ENCODE measurements at regions not wholly inside any gene's neighbourhood (a gene's known extent, or its start where the extent isn't known, plus 50 kb on each side); places are given as distances from the start of the nearest gene placed in this dataset.
"Not testable (repeated sequence)": the region's sequence is repeated elsewhere in the genome, so short reads cannot be mapped to it uniquely, and the experiment has no call there.

DNA sequence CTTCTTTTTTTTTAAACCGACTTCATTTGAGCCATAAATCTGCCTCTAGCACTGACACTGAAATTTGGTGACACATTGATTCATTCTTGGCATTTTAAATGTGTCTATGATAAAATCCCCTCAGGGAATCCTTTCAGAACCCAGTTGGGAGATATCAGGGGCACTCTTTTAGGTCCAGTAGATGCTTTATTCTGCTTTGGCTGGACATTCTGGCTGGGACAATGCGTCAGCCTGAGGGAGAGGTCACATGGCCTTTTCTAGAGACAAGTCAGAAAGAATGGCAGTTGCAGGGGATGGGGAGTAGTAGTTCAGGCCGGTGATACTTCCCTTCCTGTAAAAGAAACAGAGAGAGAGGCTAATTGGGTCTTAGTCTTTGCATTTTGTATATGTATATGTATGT, 63.1 kb downstream of the TRIM43 start:
- FAIRE-seq = not testable (repeated sequence)

GRCh38 chr2:95656553-95656952, 64.8 kb downstream of the TRIM43 start:
- H2AK5ac ChIP-seq (ENCODE audit: low read depth, low read length); POLR2A ChIA-PET (ENCODE audit: partially characterized antibody); H3K4me2 ChIP-seq (ENCODE audit: insufficient read depth in 1 of 2, low read depth in 2 of 2, low read length in 2 of 2); H3K27me3 ChIP-seq (replicated peaks in 1 of 4; ENCODE audit: control insufficient read depth in 3 of 4, extremely low read depth in 1 of 4, insufficient read depth in 3 of 4, low read length in 3 of 4); H2AFZ ChIP-seq (ENCODE audit: low read length); H2BK15ac ChIP-seq (ENCODE audit: low read length); DNase-seq (ENCODE audit: low read depth in 1 of 2, low spot score in 2 of 2); FAIRE-seq; H3K4ac ChIP-seq (replicated peaks; ENCODE audit: insufficient read length, low read depth, low read length); H3K36me3 ChIP-seq (ENCODE audit: control insufficient read depth in 2 of 4, insufficient read depth in 4 of 4, low read length in 3 of 4); H3K23me2 ChIP-seq (ENCODE audit: low read depth, low read length); H3K18ac ChIP-seq (ENCODE audit: extremely low read depth, low read length); H3K56ac ChIP-seq (replicated peaks; ENCODE audit: insufficient read length, low read depth, low read length); H4K5ac ChIP-seq (ENCODE audit: insufficient read length, low read depth, low read length); H2BK12ac ChIP-seq (ENCODE audit: low read depth, low read length); H3K79me2 ChIP-seq (ENCODE audit: control insufficient read depth in 1 of 2, insufficient read depth in 2 of 2, low read length in 2 of 2); H4K20me1 ChIP-seq (replicated peaks in 1 of 2; ENCODE audit: control insufficient read depth in 1 of 2, insufficient read depth in 2 of 2, low read length in 2 of 2); H4K91ac ChIP-seq (replicated peaks; ENCODE audit: insufficient read length, low read length); H2BK120ac ChIP-seq (replicated peaks; ENCODE audit: low read depth, low read length); H3K23ac ChIP-seq (ENCODE audit: insufficient read length); H3K27ac ChIP-seq (ENCODE audit: low read depth, low read length); CTCF ChIA-PET (ENCODE audit: partially characterized antibody); H2BK5ac ChIP-seq (ENCODE audit: low read depth, low read length); H3K14ac ChIP-seq (ENCODE audit: insufficient read length); H3K4me1 ChIP-seq (replicated peaks in 1 of 4; ENCODE audit: control insufficient read depth in 3 of 4, insufficient read depth in 4 of 4, low read length in 3 of 4); H3K4me3 ChIP-seq (ENCODE audit: extremely low read depth in 1 of 4, insufficient read depth in 2 of 4, low read depth in 3 of 4, low read length in 4 of 4); H3K9ac ChIP-seq (replicated peaks in 1 of 4; ENCODE audit: extremely low read depth in 1 of 4, low read depth in 3 of 4, low read length in 3 of 4); H2BK20ac ChIP-seq (ENCODE audit: low read length); H3K79me1 ChIP-seq (ENCODE audit: low read depth, low read length); H4K8ac ChIP-seq (ENCODE audit: extremely low read depth, insufficient read depth, low read length): not testable (repeated sequence)
- peaks cover 13 to 21% of the 10 kb centered on the region in 2 experiments; a peak in 2 of 4 replicates for H3K9me3 ChIP-seq (ENCODE audit: insufficient read depth in 2 of 2, low read depth in 1 of 2, low read length in 1 of 2)
- WGBS, 2 experiments (ENCODE audit: extremely low coverage in 1 of 2, insufficient coverage in 1 of 2, insufficient read length in 1 of 2, insufficient replicate concordance in 2 of 2, low coverage in 1 of 2, low lambda C conversion rate in 2 of 2, missing lambda C conversion rate in 1 of 2) = 71% methylated on average over 1 of the region's 1 CpG; no CpG with 5 or more reads in 1 of the 2 experiments

More for the DNA sequence above, 63.1 kb downstream of the TRIM43 start:
- CTCF ChIA-PET (ENCODE audit: partially characterized antibody); H3K56ac ChIP-seq (replicated peaks; ENCODE audit: insufficient read length, low read depth, low read length); H3K4me3 ChIP-seq (ENCODE audit: extremely low read depth in 1 of 4, insufficient read depth in 2 of 4, low read depth in 3 of 4, low read length in 4 of 4); H2BK120ac ChIP-seq (replicated peaks; ENCODE audit: low read depth, low read length); H2BK20ac ChIP-seq (ENCODE audit: low read length); H4K91ac ChIP-seq (replicated peaks; ENCODE audit: insufficient read length, low read length); H4K5ac ChIP-seq (ENCODE audit: insufficient read length, low read depth, low read length); DNase-seq (ENCODE audit: low read depth in 1 of 2, low spot score in 2 of 2); H3K23ac ChIP-seq (ENCODE audit: insufficient read length); H2BK5ac ChIP-seq (ENCODE audit: low read depth, low read length); H4K20me1 ChIP-seq (replicated peaks in 1 of 2; ENCODE audit: control insufficient read depth in 1 of 2, insufficient read depth in 2 of 2, low read length in 2 of 2); H3K79me1 ChIP-seq (ENCODE audit: low read depth, low read length); H3K14ac ChIP-seq (ENCODE audit: insufficient read length); H2BK12ac ChIP-seq (ENCODE audit: low read depth, low read length); POLR2A ChIA-PET (ENCODE audit: partially characterized antibody); H3K79me2 ChIP-seq (ENCODE audit: control insufficient read depth in 1 of 2, insufficient read depth in 2 of 2, low read length in 2 of 2); H2BK15ac ChIP-seq (ENCODE audit: low read length); H3K27ac ChIP-seq (ENCODE audit: low read depth, low read length); H2AFZ ChIP-seq (ENCODE audit: low read length); H4K8ac ChIP-seq (ENCODE audit: extremely low read depth, insufficient read depth, low read length); H3K23me2 ChIP-seq (ENCODE audit: low read depth, low read length); H3K27me3 ChIP-seq (replicated peaks in 1 of 4; ENCODE audit: control insufficient read depth in 3 of 4, extremely low read depth in 1 of 4, insufficient read depth in 3 of 4, low read length in 3 of 4); H3K9ac ChIP-seq (replicated peaks in 1 of 4; ENCODE audit: extremely low read depth in 1 of 4, low read depth in 3 of 4, low read length in 3 of 4); H3K18ac ChIP-seq (ENCODE audit: extremely low read depth, low read length); H3K4ac ChIP-seq (replicated peaks; ENCODE audit: insufficient read length, low read depth, low read length); H3K4me1 ChIP-seq (replicated peaks in 1 of 4; ENCODE audit: control insufficient read depth in 3 of 4, insufficient read depth in 4 of 4, low read length in 3 of 4); H3K4me2 ChIP-seq (ENCODE audit: insufficient read depth in 1 of 2, low read depth in 2 of 2, low read length in 2 of 2); H2AK5ac ChIP-seq (ENCODE audit: low read depth, low read length); H3K36me3 ChIP-seq (ENCODE audit: control insufficient read depth in 2 of 4, insufficient read depth in 4 of 4, low read length in 3 of 4): not testable (repeated sequence)
- no CpG with 5 or more reads among the region's 3 CpGs for WGBS, 2 experiments (ENCODE audit: extremely low coverage in 1 of 2, insufficient coverage in 1 of 2, insufficient read length in 1 of 2, insufficient replicate concordance in 2 of 2, low coverage in 1 of 2, low lambda C conversion rate in 2 of 2, missing lambda C conversion rate in 1 of 2)
- peaks cover 10 to 14% of the 10 kb centered on the region in 2 experiments; a peak in 2 of 4 replicates for H3K9me3 ChIP-seq (ENCODE audit: insufficient read depth in 2 of 2, low read depth in 1 of 2, low read length in 1 of 2)

All from H1 (cell line).